DMS53 (cell line): ENCODE measurements at regions not wholly inside any gene's neighbourhood (a gene's known extent, or its start where the extent isn't known, plus 50 kb on each side); places are given as distances from the start of the nearest gene placed in this dataset.

Source experiments
- DNase-seq: peaks from one replicate; lab custom pipeline; 2025; lab: John Stamatoyannopoulos, UW

GRCh38 chr18:8536922-8537321 is 72.3 kb upstream of the RAB12 start:
- DNase-seq: no peak

GRCh38 chr18:8537400-8537799 is 71.8 kb upstream of the RAB12 start:
- no peak for DNase-seq

DNA sequence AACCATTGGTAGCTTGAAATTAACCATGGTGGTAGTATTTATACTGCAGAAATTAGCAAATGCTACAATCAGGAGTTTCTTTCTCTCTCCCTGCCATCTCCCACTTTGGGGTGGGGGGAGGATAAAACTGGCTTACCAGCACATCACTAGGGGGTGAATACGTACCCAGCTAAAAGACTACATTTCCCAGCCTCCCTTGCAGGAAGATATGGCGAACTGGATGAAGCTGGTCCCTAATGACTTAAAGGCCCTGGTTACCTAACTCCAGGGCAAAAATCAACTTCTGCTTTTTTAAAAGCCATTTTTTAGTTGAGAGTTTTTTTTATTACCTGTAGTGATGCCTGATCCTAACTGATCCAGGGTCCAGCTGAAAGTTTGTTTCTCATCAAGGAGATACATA is 70.3 kb upstream of the RAB12 start:
- DNase-seq: no peak

- DNase-seq: no peak
Measured at GRCh38 chr18:8546677-8547076, 62.6 kb upstream of the RAB12 start.

DNA sequence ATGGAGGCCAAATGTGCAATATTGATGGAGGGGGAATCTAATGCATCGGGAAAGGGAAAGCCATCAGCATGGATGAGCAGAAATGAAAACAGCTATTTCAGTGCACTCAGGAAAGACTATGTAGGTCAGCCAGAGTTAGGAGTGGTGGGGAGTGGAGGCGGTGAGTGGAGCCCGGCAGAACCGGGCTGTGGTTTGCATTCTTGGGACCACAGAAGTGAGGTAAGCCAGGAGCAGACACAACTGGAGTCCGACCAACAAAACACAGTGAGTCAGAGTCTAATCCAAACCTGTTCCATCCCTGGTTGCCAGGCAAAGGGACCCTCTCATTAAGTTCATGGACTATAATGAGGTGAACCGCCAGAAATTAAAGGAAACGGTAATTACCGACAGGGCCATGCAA is 61.1 kb upstream of the RAB12 start:
- DNase-seq: no peak

- no peak for DNase-seq
Measured at GRCh38 chr18:8549254-8549757, 59.9 kb upstream of the RAB12 start.

GRCh38 chr18:8552151-8552550 is 57.1 kb upstream of the RAB12 start:
- DNase-seq: no peak

GRCh38 chr18:8554354-8554753 is 54.9 kb upstream of the RAB12 start:
- DNase-seq: no peak

- DNase-seq: peak; percentile 62
Measured at GRCh38 chr18:8556424-8556823, 52.8 kb upstream of the RAB12 start.
